OCI-LY3 (cell line): ENCODE measurements at regions not wholly inside any gene's neighbourhood (a gene's known extent, or its start where the extent isn't known, plus 50 kb on each side); places are given as distances from the start of the nearest gene placed in this dataset.

Experiments used
- CTCF ChIP-seq: fragments of 200-600, 300-600 bp; sonication (generic); IDR thresholded peaks from 2 replicates; pipeline ENCODE4 v1.5.1; 2014; ENCODE audit warnings: antibody characterized with exemption, low read length, low read depth
- EZH2phosphoT487 ChIP-seq: fragments of 200-600 bp; shearing (Covaris generic); IDR thresholded peaks from 2 replicates; pipeline ENCODE4 v1.6.1; 2018; ENCODE audit warnings: antibody characterized with exemption, mixed run types, low read depth

GRCh38 chr6:25199544-25199943 is 79.6 kb upstream of the CARMIL1 start:
- TF ChIP-seq CTCF (no peak), EZH2phosphoT487 (no peak)
